ENCODE measurements at regions not wholly inside any gene's neighbourhood (a gene's known extent, or its start where the extent isn't known, plus 50 kb on each side); places are given as distances from the start of the nearest gene placed in this dataset.
"Not testable (repeated sequence)": the region's sequence is repeated elsewhere in the genome, so short reads cannot be mapped to it uniquely, and the experiment has no call there.

- DNase-seq; H3K27me3 ChIP-seq; H3K36me3 ChIP-seq (replicated peaks in 1 of 2); H3K4me1 ChIP-seq (replicated peaks in 1 of 2); intact Hi-C loops (cut with DNase I); H3K27ac ChIP-seq; H3K9me3 ChIP-seq (replicated peaks in 1 of 3); H3K4me3 ChIP-seq: not testable (repeated sequence)
- WGBS, 4 donors, result 84 to 91% (median 85%) methylated on average over 23 to 30 of the region's 31 CpGs
Measured at GRCh38 chr17:27104605-27105221, 189.2 kb upstream of the WSB1 start.

- WGBS, 4 donors, result 48 to 62% (median 58%) methylated on average over 3 of the region's 3 CpGs
Measured at GRCh38 chr17:27105636-27106035, 188.3 kb upstream of the WSB1 start.

GRCh38 chr17:27106347-27106981 is 187.4 kb upstream of the WSB1 start:
- Histone ChIP-seq H3K36me3 (replicated peaks in 1 of 2) (no peaks in the 10 kb centered on the region), H3K4me3 (no peak overlapping the region), H3K27me3 (no peaks in the 10 kb centered on the region), H3K4me1 (replicated peaks in 1 of 2) (no peaks in the 10 kb centered on the region), H3K9me3 (replicated peaks in 1 of 3) (no peaks in the 10 kb centered on the region), H3K27ac (no peak overlapping the region)
- intact Hi-C loops (cut with DNase I), result no loop called here
- no peak for DNase-seq
- WGBS, 4 donors, result 32 to 59% (median 48%) methylated on average over 2 of the region's 2 CpGs
- TF ChIP-seq POLR2A (IDR thresholded peaks at IDR 0.05) (no peak), CTCF (IDR thresholded peaks at IDR 0.05) (no peak)

More at GRCh38 chr17:27105636-27106035, 188.3 kb upstream of the WSB1 start:
- no peaks in the 10 kb centered on the region for H3K36me3 ChIP-seq (replicated peaks in 1 of 2)
- intact Hi-C loops (cut with DNase I), result no loop called here
- TF ChIP-seq CTCF (IDR thresholded peaks at IDR 0.05) (no peak), POLR2A (IDR thresholded peaks at IDR 0.05) (no peak)
- H3K4me3 ChIP-seq, result no peak overlapping the region
- no peaks in the 10 kb centered on the region for H3K9me3 ChIP-seq (replicated peaks in 1 of 3)
- H3K27me3 ChIP-seq, result no peaks in the 10 kb centered on the region
- H3K4me1 ChIP-seq (replicated peaks in 1 of 2), result no peaks in the 10 kb centered on the region
- no peak for DNase-seq
- no peak overlapping the region for H3K27ac ChIP-seq

GRCh38 chr17:27106982-27107360 is 186.9 kb upstream of the WSB1 start:
- Histone ChIP-seq H3K27me3 (no peaks in the 10 kb centered on the region), H3K4me3 (no peak overlapping the region), H3K36me3 (replicated peaks in 1 of 2) (no peaks in the 10 kb centered on the region), H3K4me1 (replicated peaks in 1 of 2) (no peaks in the 10 kb centered on the region), H3K9me3 (replicated peaks in 1 of 3) (no peaks in the 10 kb centered on the region), H3K27ac (no peak overlapping the region)
- intact Hi-C loops (cut with DNase I), result no loop called here
- TF ChIP-seq CTCF (IDR thresholded peaks at IDR 0.05) (no peak), POLR2A (IDR thresholded peaks at IDR 0.05) (no peak)
- 40 to 65% (median 51%) methylated on average over 2 of the region's 2 CpGs for WGBS, 4 donors
- no peak for DNase-seq

- intact Hi-C loops (cut with DNase I); H3K27me3 ChIP-seq: not testable (repeated sequence)
- 43 to 75% (median 60%) methylated on average over 2 of the region's 2 CpGs for WGBS, 4 donors
Measured at GRCh38 chr17:27107386-27108328, 186.3 kb upstream of the WSB1 start.

More at GRCh38 chr17:27107386-27108328, 186.3 kb upstream of the WSB1 start:
- DNase-seq; H3K4me3 ChIP-seq; H3K9me3 ChIP-seq (replicated peaks in 1 of 3); H3K4me1 ChIP-seq (replicated peaks in 1 of 2); H3K27ac ChIP-seq; H3K36me3 ChIP-seq (replicated peaks in 1 of 2): not testable (repeated sequence)
